Liver (tissue), 7 donors: ENCODE measurements at regions not wholly inside any gene's neighbourhood (a gene's known extent, or its start where the extent isn't known, plus 50 kb on each side); places are given as distances from the start of the nearest gene placed in this dataset.

Experiments used
- DNase-seq: peaks from one replicate; pipeline ENCODE4 v3.0.0-alpha.2; 2017; ENCODE audit warnings: low spot score
- H3K27ac ChIP-seq, 2 donors: one replicate each; pipeline ENCODE4 v1.7.0; 2013; ENCODE audit warnings: inconsistent platforms in 2 of 2, low read length in 2 of 2, control low read depth in 1 of 2, low read depth in 1 of 2, mild to moderate bottlenecking in 1 of 2
- H3K27me3 ChIP-seq, 4 donors: one replicate each; pipeline versions ENCODE4 v1.6.1 to v1.7.0; 2013; ENCODE audit warnings: low read length in 3 of 4, inconsistent platforms in 1 of 4, mild to moderate bottlenecking in 1 of 4, moderate library complexity in 1 of 4; ENCODE audit not compliant: control insufficient read depth in 4 of 4, insufficient read depth in 4 of 4
- H3K36me3 ChIP-seq, 4 donors: one replicate each; pipeline versions ENCODE4 v1.6.1 to v1.7.0; 2013; ENCODE audit warnings: low read length in 3 of 4, mild to moderate bottlenecking in 3 of 4, low read depth in 1 of 4, moderate library complexity in 1 of 4; ENCODE audit not compliant: control insufficient read depth in 4 of 4, insufficient read depth in 3 of 4
- H3K4me1 ChIP-seq, 4 donors: one replicate each; pipeline versions ENCODE4 v1.6.1 to v1.7.0; 2013; ENCODE audit warnings: low read length in 3 of 4, mild to moderate bottlenecking in 3 of 4, moderate library complexity in 1 of 4; ENCODE audit not compliant: control insufficient read depth in 4 of 4, insufficient read depth in 4 of 4
- H3K4me3 ChIP-seq, 3 donors: one replicate each; pipeline versions ENCODE4 v1.6.1 to v1.7.0; 2013; ENCODE audit warnings: low read length in 3 of 3, control low read depth in 1 of 3, low read depth in 1 of 3, mild to moderate bottlenecking in 1 of 3
- H3K9ac ChIP-seq, 2 donors: one replicate each; pipeline ENCODE4 v1.7.0; 2013; ENCODE audit warnings: low read length in 2 of 2, mild to moderate bottlenecking in 2 of 2, moderate library complexity in 2 of 2, control low read depth in 1 of 2, low read depth in 1 of 2
- H3K9me3 ChIP-seq, 4 donors: one replicate each; pipeline versions ENCODE4 v1.6.1 to v1.7.0; 2013; ENCODE audit warnings: low read length in 3 of 4; ENCODE audit not compliant: control insufficient read depth in 4 of 4
- ATF3 ChIP-seq: IDR thresholded peaks from 2 replicates; pipeline ENCODE4 v1.6.1; 2016; ENCODE audit warnings: antibody characterized with exemption
- EGR1 ChIP-seq, 2 donors: IDR thresholded peaks; 2 replicates each; pipeline ENCODE4 v1.6.1; 2016 to 2018; ENCODE audit warnings: antibody characterized with exemption in 2 of 2, low read depth in 2 of 2
- FOXA1 ChIP-seq: IDR thresholded peaks from 2 replicates; pipeline ENCODE4 v1.6.1; 2016; ENCODE audit warnings: antibody characterized with exemption
- FOXA2 ChIP-seq: IDR thresholded peaks from 2 replicates; pipeline ENCODE4 v1.6.1; 2016; ENCODE audit warnings: antibody characterized with exemption
- GABPA ChIP-seq, 2 donors: IDR thresholded peaks in 1 of 2; conservative IDR thresholded peaks in 1 of 2; 2 replicates each; pipeline ENCODE4 v1.6.1; 2016; ENCODE audit warnings: antibody characterized with exemption in 2 of 2, mild to moderate bottlenecking in 1 of 2, moderate library complexity in 1 of 2
- HNF4A ChIP-seq, 2 donors: conservative IDR thresholded peaks; 2 replicates each; pipeline ENCODE4 v1.6.1; 2016; ENCODE audit warnings: antibody characterized with exemption in 2 of 2, mild to moderate bottlenecking in 2 of 2
- HNF4G ChIP-seq: IDR thresholded peaks from 2 replicates; pipeline ENCODE4 v1.6.1; 2016; ENCODE audit warnings: antibody characterized with exemption
- JUND ChIP-seq, 2 donors: IDR thresholded peaks; 2 replicates each; pipeline ENCODE4 v1.6.1; 2016; ENCODE audit warnings: antibody characterized with exemption in 2 of 2
- MAX ChIP-seq: IDR thresholded peaks from 2 replicates; pipeline ENCODE4 v1.6.1; 2016; ENCODE audit warnings: antibody characterized with exemption
- NR2F2 ChIP-seq: IDR thresholded peaks from 2 replicates; pipeline ENCODE4 v1.6.1; 2016; ENCODE audit warnings: antibody characterized with exemption
- RAD21 ChIP-seq, 2 donors: IDR thresholded peaks; 2 replicates each; pipeline ENCODE4 v1.6.1; 2016; ENCODE audit warnings: antibody characterized with exemption in 2 of 2, mild to moderate bottlenecking in 2 of 2
- REST ChIP-seq: IDR thresholded peaks from 2 replicates; pipeline ENCODE4 v1.6.1; 2016; ENCODE audit warnings: antibody characterized with exemption, mild to moderate bottlenecking
- RXRA ChIP-seq, 2 donors: IDR thresholded peaks; 2 replicates each; pipeline ENCODE4 v1.6.1; 2017 to 2018; ENCODE audit warnings: antibody characterized with exemption in 2 of 2, mild to moderate bottlenecking in 1 of 2
- SP1 ChIP-seq: IDR thresholded peaks from 2 replicates; pipeline ENCODE4 v1.6.1; 2018; ENCODE audit warnings: antibody characterized with exemption, mild to moderate bottlenecking
- TAF1 ChIP-seq: conservative IDR thresholded peaks from 2 replicates; pipeline ENCODE4 v1.6.1; 2016; ENCODE audit warnings: antibody characterized with exemption, mild to moderate bottlenecking
- YY1 ChIP-seq: IDR thresholded peaks from 2 replicates; pipeline ENCODE4 v1.6.1; 2016; ENCODE audit warnings: antibody characterized with exemption, mild to moderate bottlenecking
- ZBTB33 ChIP-seq: IDR thresholded peaks from 2 replicates; pipeline ENCODE4 v1.6.1; 2016; ENCODE audit warnings: antibody characterized with exemption
- WGBS: extraction: QIAGEN DNeasy Blood & Tissue Kit; methylation state at CpG from one replicate; pipeline ENCODE4 v1.1.7; 2013; 5-methylcytosine and 5-hydroxymethylcytosine counted together
- donor health status: healthy.
- donor health status: healthy.
- donor health status: healthy.
- donor health status: healthy.

GRCh38 chr6:163916315-163917081, 502.0 kb downstream of the QKI start:
- Histone ChIP-seq H3K27ac (no peak overlapping the region), H3K4me1 (no peaks in the 10 kb centered on the region), H3K4me3 (no peak overlapping the region), H3K36me3 (no peaks in the 10 kb centered on the region), H3K9me3 (no peaks in the 10 kb centered on the region), H3K27me3 (no peaks in the 10 kb centered on the region), H3K9ac (no peak overlapping the region)
- no peak for DNase-seq
- WGBS, result 86% methylated on average over 6 of the region's 6 CpGs
- TF ChIP-seq SP1 (no peak), FOXA2 (no peak), REST (no peak), NR2F2 (no peak), ATF3 (no peak), EGR1 (IDR thresholded peaks at IDR 0.05; ENCODE audit: low read depth in 2 of 2) (no peak), HNF4A (conservative IDR thresholded peaks at IDR 0.05) (no peak), ZBTB33 (no peak), GABPA (IDR thresholded peaks at IDR 0.05 in 1 of 2, conservative IDR thresholded peaks at IDR 0.05 in 1 of 2) (no peak)

GRCh38 chr6:163915131-163915530, 500.6 kb downstream of the QKI start:
- 67% methylated on average over 8 of the region's 8 CpGs for WGBS
- no peak for TF ChIP-seq FOXA1
- TF ChIP-seq YY1, result no peak
- TF ChIP-seq JUND (IDR thresholded peaks at IDR 0.05), result no peak
- TF ChIP-seq NR2F2, result no peak
- no peak for TF ChIP-seq HNF4G
- TF ChIP-seq SP1, result no peak
- no peak for TF ChIP-seq TAF1
- TF ChIP-seq FOXA2, result no peak
- no peak for TF ChIP-seq ZBTB33
- no peak for TF ChIP-seq REST
- no peak for TF ChIP-seq ATF3
- TF ChIP-seq EGR1 (IDR thresholded peaks at IDR 0.05; ENCODE audit: low read depth in 2 of 2), result no peak
- no peak for TF ChIP-seq RAD21 (IDR thresholded peaks at IDR 0.05)
- no peak for TF ChIP-seq GABPA (IDR thresholded peaks at IDR 0.05 in 1 of 2, conservative IDR thresholded peaks at IDR 0.05 in 1 of 2)
- TF ChIP-seq RXRA (IDR thresholded peaks at IDR 0.05), result no peak
- TF ChIP-seq MAX, result no peak
- TF ChIP-seq HNF4A (conservative IDR thresholded peaks at IDR 0.05), result no peak
- Histone ChIP-seq H3K27me3 (no peaks in the 10 kb centered on the region), H3K9ac (no peak overlapping the region), H3K27ac (no peak overlapping the region), H3K4me3 (no peak overlapping the region), H3K4me1 (no peaks in the 10 kb centered on the region), H3K9me3 (no peaks in the 10 kb centered on the region), H3K36me3 (no peaks in the 10 kb centered on the region)
- no peak for DNase-seq
